ENCODE measurements at regions not wholly inside any gene's neighbourhood (a gene's known extent, or its start where the extent isn't known, plus 50 kb on each side); places are given as distances from the start of the nearest gene placed in this dataset.
A peak's percentile ranks its signal among the peaks of the same experiment; 100 is the strongest.

DNA sequence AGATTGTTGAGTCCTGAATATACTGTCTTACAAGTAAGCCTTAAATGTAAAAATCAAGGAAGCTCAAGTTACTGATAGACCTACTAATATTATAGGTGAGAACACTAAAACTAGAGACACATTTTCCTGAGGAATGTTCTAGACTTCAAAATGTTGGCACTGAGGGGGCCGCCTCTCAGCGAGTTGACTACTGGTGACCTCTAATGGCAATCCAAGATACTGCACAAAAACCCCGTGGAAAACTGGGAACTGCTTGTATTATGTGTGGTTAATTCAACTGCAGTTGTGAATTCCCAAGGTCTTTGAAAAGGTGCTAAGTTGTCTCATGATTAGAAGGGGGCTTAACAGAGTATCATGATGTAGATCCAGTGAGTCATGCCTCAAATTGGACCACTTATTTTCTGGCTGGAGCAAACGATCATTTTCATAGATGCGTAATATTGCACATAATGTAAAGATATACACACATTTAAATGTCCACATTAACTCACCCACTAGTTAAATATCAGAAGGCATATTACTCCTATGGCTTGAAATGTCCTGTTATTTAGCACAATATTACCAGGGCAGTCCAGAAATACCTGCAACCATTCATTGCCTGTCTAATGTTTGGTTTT lies 336.2 kb downstream of the FOXA2 start:
- Histone ChIP-seq H3K9ac (ENCODE audit: insufficient read depth in 1 of 2, low read depth in 2 of 2, low read length in 2 of 2) (no peak overlapping the region), H3K79me2 (ENCODE audit: control insufficient read depth, insufficient read depth, low read length) (no peaks in the 10 kb centered on the region), H3K4me2 (ENCODE audit: insufficient read depth, low read length) (no peak overlapping the region), H3K27ac (ENCODE audit: extremely low read depth, low read depth, low read length) (no peak overlapping the region), H3K36me3 (ENCODE audit: control insufficient read depth, insufficient read depth, low read length) (no peaks in the 10 kb centered on the region), H3K4me3 (no peak overlapping the region), H3K9me1 (ENCODE audit: control insufficient read depth, insufficient read depth, low read length) (no peaks in the 10 kb centered on the region), H3K4me1 (replicated peaks in 1 of 2; ENCODE audit: control insufficient read depth in 2 of 2, insufficient read depth in 2 of 2, low read length in 2 of 2) (no peaks in the 10 kb centered on the region), H3K9me3 (replicated peaks; ENCODE audit: control insufficient read depth, insufficient read depth, low read depth, low read length) (no peaks in the 10 kb centered on the region), H4K20me1 (replicated peaks; ENCODE audit: control insufficient read depth, insufficient read depth, low read length) (no peaks in the 10 kb centered on the region), H3K27me3 (ENCODE audit: control insufficient read depth in 2 of 2, insufficient read depth in 2 of 2, low read length in 2 of 2) (no peaks in the 10 kb centered on the region), H2AFZ (ENCODE audit: low read depth, low read length) (no peak overlapping the region)
- BruUV-seq (replicated peaks) = no TSS peak
- POLR2A ChIA-PET = no interaction called here
- ATAC-seq (0 out of 3 replicates have a peak, but pooled peaks have one; percentile 57), FAIRE-seq (peak; percentile 42), DNase-seq (ENCODE audit: extremely low read depth in 1 of 4, low spot score in 3 of 4) (peak in 2 of 4 experiments; percentile 13 to 14)
- TF ChIP-seq TBL1XR1 (IDR thresholded peaks at IDR 0.05; ENCODE audit: low read length in 2 of 2) (no peak), CTCF (IDR thresholded peaks at IDR 0.05 in 2 of 3, conservative IDR thresholded peaks at IDR 0.05 in 1 of 3; ENCODE audit: insufficient read depth in 2 of 3, low read depth in 1 of 3, low read length in 3 of 3) (peak; percentile 44 to 70 (median 53)), RAD21 (CRISPR knock-in tag; conservative IDR thresholded peaks at IDR 0.05 in 1 of 2, IDR thresholded peaks at IDR 0.05 in 1 of 2) (peak in 1 of 2 experiments; percentile 50; a peak in 3 of 4 replicates)
- CTCF ChIA-PET (ENCODE audit: low intra/inter-chr PET ratio) = no interaction called here
- intact Hi-C loops (cut with micrococcal nuclease) (loop anchor here (1.0 to 5.0 kb wide), 2 partner anchors 441 to 529 kb away; no protein-coding TSS in a partner anchor), in situ Hi-C loops (cut with MboI) (no loop called here)
- 6% methylated on average over 5 of the region's 5 CpGs for WGBS (ENCODE audit: insufficient coverage, low coverage, missing lambda C conversion rate)

Data from K562 (cell line).